Neural progenitor cell (in vitro differentiated cells): ENCODE measurements at regions not wholly inside any gene's neighbourhood (a gene's known extent, or its start where the extent isn't known, plus 50 kb on each side); places are given as distances from the start of the nearest gene placed in this dataset.
A peak's percentile ranks its signal among the peaks of the same experiment; 100 is the strongest.

ENCODE experiments used
- DNase-seq: peaks from one replicate; pipeline ENCODE4 v3.0.0-alpha.2; 2016; ENCODE audit warnings: low spot score
- H2AFZ ChIP-seq: fragments of 200-600 bp; sonication (generic); replicated peaks from 2 replicates; pipeline ENCODE4 v1.6.1; 2016; ENCODE audit warnings: antibody characterized with exemption
- H3F3A ChIP-seq: fragments of 200-600 bp; sonication (generic); 2 replicates; pipeline ENCODE4 v1.6.1; 2016; ENCODE audit warnings: antibody characterized with exemption, low read depth
- H3K27ac ChIP-seq: fragments of 200-600 bp; sonication (generic); 2 replicates; pipeline ENCODE4 v1.5.1; 2016; ENCODE audit warnings: mild to moderate bottlenecking
- H3K27me3 ChIP-seq: fragments of 200-600 bp; sonication (generic); 2 replicates; pipeline ENCODE4 v1.6.1; 2016; ENCODE audit warnings: mild to moderate bottlenecking, moderate library complexity
- H3K36me3 ChIP-seq: fragments of 200-600 bp; sonication (generic); 2 replicates; pipeline ENCODE4 v1.5.1; 2016
- H3K4me1 ChIP-seq: fragments of 200-600 bp; sonication (generic); 2 replicates; pipeline ENCODE4 v1.6.1; 2016; ENCODE audit warnings: mixed run types
- H3K4me2 ChIP-seq: fragments of 200-600 bp; sonication (generic); 2 replicates; pipeline ENCODE4 v1.6.1; 2016
- H3K4me3 ChIP-seq: fragments of 200-600 bp; sonication (generic); 2 replicates; pipeline ENCODE4 v1.5.1; 2016
- H3K79me2 ChIP-seq: fragments of 200-600 bp; sonication (generic); 2 replicates; pipeline ENCODE4 v1.6.1; 2016; ENCODE audit warnings: low read depth
- H3K9ac ChIP-seq: fragments of 200-600 bp; sonication (generic); 2 replicates; pipeline ENCODE4 v1.6.1; 2016
- H3K9me3 ChIP-seq: fragments of 200-600 bp; sonication (generic); 2 replicates; pipeline ENCODE4 v1.5.1; 2016; ENCODE audit warnings: low read depth
- H4K20me1 ChIP-seq: fragments of 200-600 bp; sonication (generic); 2 replicates; pipeline ENCODE4 v1.6.1; 2016; ENCODE audit warnings: low read depth
- H3K27ac Mint-ChIP-seq: 3 replicates; pipeline ENCODE4 v1.8.0; 2021; ENCODE audit warnings: mixed read lengths
- H3K27me3 Mint-ChIP-seq: 2 replicates; pipeline ENCODE4 v1.8.0; 2022; ENCODE audit warnings: low read depth, mild to moderate bottlenecking, inconsistent platforms, moderate library complexity, mixed read lengths; ENCODE audit not compliant: insufficient read depth
- H3K36me3 Mint-ChIP-seq: 3 replicates; pipeline ENCODE4 v1.8.0; 2021; ENCODE audit warnings: mixed read lengths
- H3K4me1 Mint-ChIP-seq: 3 replicates; pipeline ENCODE4 v1.8.0; 2021; ENCODE audit warnings: mixed read lengths
- H3K4me3 Mint-ChIP-seq: 3 replicates; pipeline ENCODE4 v1.8.0; 2021; ENCODE audit warnings: mild to moderate bottlenecking, moderate library complexity, mixed read lengths
- H3K9me3 Mint-ChIP-seq: 3 replicates; pipeline ENCODE4 v1.8.0; 2020; ENCODE audit warnings: mixed read lengths
- CTCF ChIP-seq: fragments of 200-600 bp; sonication (generic); IDR thresholded peaks from 2 replicates; pipeline ENCODE4 v1.5.1; 2017; ENCODE audit warnings: antibody characterized with exemption, mild to moderate bottlenecking
- EZH2 ChIP-seq: fragments of 200-600 bp; sonication (generic); IDR thresholded peaks from 2 replicates; pipeline ENCODE4 v1.6.1; 2017; ENCODE audit warnings: antibody characterized with exemption, mild to moderate bottlenecking, moderate library complexity
- EZH2phosphoT487 ChIP-seq: fragments of 200-600 bp; sonication (generic); IDR thresholded peaks from 2 replicates; pipeline ENCODE4 v1.6.1; 2017; ENCODE audit warnings: antibody characterized with exemption

- no peak overlapping the region for H2AFZ ChIP-seq
- no peak overlapping the region for H3K4me3 ChIP-seq
- no peak overlapping the region for H3K9ac ChIP-seq
- H3K79me2 ChIP-seq, result no peaks in the 10 kb centered on the region
- no peak for DNase-seq
- no peak overlapping the region for H3K27ac ChIP-seq
- H3K4me1 Mint-ChIP-seq, result no peaks in the 10 kb centered on the region
- no peaks in the 10 kb centered on the region for H3K4me1 ChIP-seq
- peaks cover 3% of the 10 kb centered on the region for H3K27me3 Mint-ChIP-seq
- H3K27ac Mint-ChIP-seq, result no peak overlapping the region
- no peak overlapping the region for H3K4me2 ChIP-seq
- H3F3A ChIP-seq, result no peaks in the 10 kb centered on the region
- TF ChIP-seq EZH2phosphoT487 (no peak), CTCF (no peak), EZH2 (no peak)
- H3K27me3 ChIP-seq, result no peaks in the 10 kb centered on the region
- no peaks in the 10 kb centered on the region for H3K36me3 Mint-ChIP-seq
- no peaks in the 10 kb centered on the region for H4K20me1 ChIP-seq
- no peaks in the 10 kb centered on the region for H3K36me3 ChIP-seq
- no peaks in the 10 kb centered on the region for H3K9me3 ChIP-seq
- H3K4me3 Mint-ChIP-seq, result no peak overlapping the region
- peaks cover 9% of the 10 kb centered on the region for H3K9me3 Mint-ChIP-seq
Observed at GRCh38 chr13:65555962-65556361, 1674.2 kb downstream of the PCDH9 start.

- Histone ChIP-seq H3K4me2 (no peak overlapping the region), H3K36me3 (no peaks in the 10 kb centered on the region), H3F3A (no peaks in the 10 kb centered on the region), H3K4me3 (no peak overlapping the region), H3K9ac (no peak overlapping the region), H3K4me1 (no peaks in the 10 kb centered on the region), H3K79me2 (no peaks in the 10 kb centered on the region), H3K27me3 (no peaks in the 10 kb centered on the region), H3K27ac (no peak overlapping the region), H2AFZ (no peak overlapping the region), H3K9me3 (no peaks in the 10 kb centered on the region), H4K20me1 (no peaks in the 10 kb centered on the region)
- peak; percentile 3 for DNase-seq
- Mint-ChIP-seq H3K4me1 (no peaks in the 10 kb centered on the region), H3K9me3 (peaks cover 5% of the 10 kb centered on the region), H3K36me3 (no peaks in the 10 kb centered on the region), H3K4me3 (no peak overlapping the region), H3K27me3 (peaks cover 2% of the 10 kb centered on the region), H3K27ac (peak overlapping the region; percentile 51)
- no peak for TF ChIP-seq EZH2
- TF ChIP-seq CTCF, result no peak
- TF ChIP-seq EZH2phosphoT487, result no peak
Observed at GRCh38 chr13:65553096-65553727, 1676.9 kb downstream of the PCDH9 start.

GRCh38 chr13:65551208-65551607, 1678.9 kb downstream of the PCDH9 start:
- Histone ChIP-seq H4K20me1 (no peaks in the 10 kb centered on the region), H3K27me3 (no peaks in the 10 kb centered on the region), H3F3A (no peaks in the 10 kb centered on the region), H3K4me1 (no peaks in the 10 kb centered on the region), H2AFZ (no peak overlapping the region), H3K79me2 (no peaks in the 10 kb centered on the region), H3K4me3 (no peak overlapping the region), H3K9me3 (no peaks in the 10 kb centered on the region), H3K9ac (no peak overlapping the region), H3K4me2 (no peak overlapping the region), H3K27ac (no peak overlapping the region), H3K36me3 (no peaks in the 10 kb centered on the region)
- TF ChIP-seq EZH2, result no peak
- no peak for TF ChIP-seq CTCF
- TF ChIP-seq EZH2phosphoT487, result no peak
- no peak for DNase-seq
- Mint-ChIP-seq H3K27ac (no peak overlapping the region), H3K27me3 (peaks cover 4% of the 10 kb centered on the region), H3K9me3 (peaks cover 5% of the 10 kb centered on the region), H3K4me3 (no peak overlapping the region), H3K36me3 (no peaks in the 10 kb centered on the region), H3K4me1 (no peaks in the 10 kb centered on the region)
